NCI-H2081 (cell line): ENCODE measurements at regions not wholly inside any gene's neighbourhood (a gene's known extent, or its start where the extent isn't known, plus 50 kb on each side); places are given as distances from the start of the nearest gene placed in this dataset.
"Not testable (repeated sequence)": the region's sequence is repeated elsewhere in the genome, so short reads cannot be mapped to it uniquely, and the experiment has no call there.

Experiments
- DNase-seq, 2 experiments: peaks; one replicate each; lab custom pipeline; 2025; lab: John Stamatoyannopoulos, UW

- no peak for DNase-seq
Measured at GRCh38 chr1:221025956-221026355, 146.7 kb downstream of the HLX start.

DNA sequence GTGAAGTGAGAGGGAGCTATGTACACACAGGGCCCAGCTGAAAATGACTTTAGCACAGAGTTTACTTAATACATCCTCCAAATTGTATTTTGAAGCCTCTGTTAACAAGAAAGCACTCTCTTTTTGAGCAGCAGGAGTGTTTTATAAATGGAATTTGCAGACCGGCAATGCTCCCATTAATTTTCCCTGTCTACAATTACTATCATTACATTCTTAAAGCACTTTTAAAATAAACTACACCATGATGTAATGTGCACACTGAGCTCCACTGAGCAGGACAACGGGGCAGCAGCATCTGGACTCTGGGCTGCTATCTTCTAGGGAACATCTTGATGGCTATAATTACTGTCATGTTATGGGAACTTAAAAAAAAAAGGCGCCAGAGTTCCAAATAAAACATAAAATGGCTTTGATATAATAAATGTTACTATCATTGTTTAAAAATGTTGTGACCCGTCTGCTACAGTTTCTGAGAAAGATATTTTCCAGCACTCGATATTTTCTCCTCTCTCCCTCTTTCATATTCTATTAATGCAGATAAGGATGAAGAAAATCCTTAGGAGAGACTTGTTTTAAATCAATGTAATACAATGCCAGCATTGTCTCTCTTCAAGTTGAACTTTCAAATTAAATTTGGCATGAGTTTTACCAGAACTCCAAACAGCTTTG, 150.9 kb downstream of the HLX start:
- no peak for DNase-seq

- DNase-seq = no peak
Measured at GRCh38 chr1:221030990-221031389, 151.7 kb downstream of the HLX start.

GRCh38 chr1:221031458-221032203, 152.4 kb downstream of the HLX start:
- DNase-seq = no peak

DNA sequence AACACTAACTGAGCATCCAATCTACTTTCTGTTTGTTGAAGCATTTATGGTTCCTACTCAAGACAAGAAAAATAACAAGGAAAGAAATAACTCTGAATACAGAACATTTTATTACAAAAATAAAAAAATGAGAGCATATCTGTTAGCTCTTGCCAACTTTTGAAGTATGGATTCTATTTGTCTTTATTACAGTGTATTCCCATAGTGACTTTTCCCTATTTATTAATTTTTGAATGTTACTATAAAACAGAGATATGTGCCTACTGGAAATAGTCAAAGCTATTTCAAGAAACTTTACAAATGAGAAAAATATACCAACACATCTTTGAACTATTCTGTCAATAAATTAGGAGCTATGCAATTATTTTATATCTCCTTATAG, 153.0 kb downstream of the HLX start:
- no peak for DNase-seq

DNA sequence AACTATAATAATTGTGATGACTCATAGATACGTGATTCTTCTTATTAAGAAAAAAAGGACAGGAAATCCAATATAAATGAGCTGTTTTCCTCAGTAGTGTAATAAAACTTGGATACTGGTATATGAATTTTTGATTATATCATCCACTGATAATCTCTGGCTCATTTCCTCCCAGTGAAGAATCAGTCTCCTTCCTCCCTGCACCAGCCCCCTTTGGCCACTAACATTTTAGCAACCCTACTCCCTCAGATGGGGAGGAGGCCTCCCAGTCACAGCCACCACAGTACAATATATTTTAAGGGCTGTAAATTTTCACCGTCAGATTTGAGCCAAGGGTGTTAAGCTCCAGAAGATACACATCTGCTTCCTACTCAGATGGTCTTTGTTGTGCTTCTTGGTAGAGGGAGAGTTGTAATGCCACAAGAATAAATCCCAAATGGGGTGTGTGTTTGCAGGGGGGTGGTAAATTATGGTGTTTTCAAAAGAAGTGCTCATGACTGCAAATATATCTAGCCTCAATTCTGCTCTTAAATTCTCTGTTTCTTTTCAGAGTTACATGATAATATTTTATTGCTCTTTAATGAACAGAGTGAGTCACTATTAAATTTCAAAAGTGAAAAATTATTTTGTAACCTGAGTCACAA, 153.5 kb downstream of the HLX start:
- DNase-seq = no peak

DNA sequence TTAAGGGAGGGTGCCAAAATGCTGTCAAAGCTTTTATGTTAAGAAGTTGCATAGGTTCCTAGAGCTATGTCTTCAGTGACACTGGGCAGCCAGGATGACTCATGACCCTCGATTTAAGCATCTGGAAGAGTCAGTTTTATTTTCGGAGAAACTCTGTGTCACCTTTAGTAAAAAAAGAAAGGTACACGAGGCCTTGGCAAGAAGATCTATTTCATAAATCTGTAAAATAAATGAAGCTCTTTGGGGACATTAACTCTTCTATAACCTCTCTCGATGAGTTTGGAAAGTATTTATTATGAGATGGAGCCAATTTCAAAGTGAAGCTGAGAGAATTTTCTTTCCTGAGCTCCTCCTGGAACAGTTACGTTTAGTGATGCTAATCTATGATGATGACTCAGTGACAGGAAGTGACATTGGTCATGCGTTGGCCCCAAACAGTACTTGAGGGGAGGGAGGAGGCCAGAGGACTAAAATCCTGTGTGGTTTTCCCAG, 156.5 kb downstream of the HLX start:
- DNase-seq = no peak

GRCh38 chr1:221039616-221040015, 160.4 kb downstream of the HLX start:
- DNase-seq = no peak

DNA sequence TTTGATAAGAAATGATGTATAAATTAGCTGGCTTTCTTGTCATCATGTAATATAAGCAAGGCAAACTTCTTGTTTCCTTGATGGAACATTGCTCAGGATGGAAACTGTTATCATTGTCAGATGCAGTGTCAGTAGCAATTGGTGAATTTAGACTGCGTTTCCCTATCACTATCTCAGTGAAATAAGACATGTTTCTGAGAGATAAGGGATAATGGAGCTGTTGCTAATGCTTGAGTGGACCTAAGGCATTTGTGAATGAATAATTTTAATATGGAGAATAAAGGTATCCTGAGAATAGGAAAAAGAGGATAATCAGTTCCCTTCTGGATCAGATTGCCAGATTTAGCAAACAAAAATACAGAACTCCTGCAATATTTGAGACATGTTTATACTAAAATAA, 160.9 kb downstream of the HLX start:
- no peak for DNase-seq

- no peak for DNase-seq
Measured at GRCh38 chr1:221040691-221041285, 161.5 kb downstream of the HLX start.

- no peak for DNase-seq
Measured at GRCh38 chr1:221044538-221044937, 165.3 kb downstream of the HLX start.

DNA sequence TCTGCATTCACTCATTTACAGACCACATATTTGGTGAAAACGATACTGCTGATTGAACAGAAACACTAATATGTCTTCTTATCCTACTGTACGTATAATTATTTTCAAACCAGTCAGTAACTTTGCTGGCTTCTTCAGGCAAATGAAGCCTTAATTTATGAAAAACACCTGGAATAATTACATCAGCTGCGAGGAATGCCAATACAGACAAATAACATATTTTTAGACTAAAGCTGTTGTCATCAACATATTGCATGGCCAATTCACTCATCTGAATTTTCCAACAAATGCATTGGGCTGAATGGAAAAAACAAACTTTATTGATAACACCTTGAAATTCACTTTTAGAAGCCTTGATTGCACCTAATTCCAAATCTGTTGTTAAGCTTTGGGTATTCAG, 165.9 kb downstream of the HLX start:
- DNase-seq = no peak

DNA sequence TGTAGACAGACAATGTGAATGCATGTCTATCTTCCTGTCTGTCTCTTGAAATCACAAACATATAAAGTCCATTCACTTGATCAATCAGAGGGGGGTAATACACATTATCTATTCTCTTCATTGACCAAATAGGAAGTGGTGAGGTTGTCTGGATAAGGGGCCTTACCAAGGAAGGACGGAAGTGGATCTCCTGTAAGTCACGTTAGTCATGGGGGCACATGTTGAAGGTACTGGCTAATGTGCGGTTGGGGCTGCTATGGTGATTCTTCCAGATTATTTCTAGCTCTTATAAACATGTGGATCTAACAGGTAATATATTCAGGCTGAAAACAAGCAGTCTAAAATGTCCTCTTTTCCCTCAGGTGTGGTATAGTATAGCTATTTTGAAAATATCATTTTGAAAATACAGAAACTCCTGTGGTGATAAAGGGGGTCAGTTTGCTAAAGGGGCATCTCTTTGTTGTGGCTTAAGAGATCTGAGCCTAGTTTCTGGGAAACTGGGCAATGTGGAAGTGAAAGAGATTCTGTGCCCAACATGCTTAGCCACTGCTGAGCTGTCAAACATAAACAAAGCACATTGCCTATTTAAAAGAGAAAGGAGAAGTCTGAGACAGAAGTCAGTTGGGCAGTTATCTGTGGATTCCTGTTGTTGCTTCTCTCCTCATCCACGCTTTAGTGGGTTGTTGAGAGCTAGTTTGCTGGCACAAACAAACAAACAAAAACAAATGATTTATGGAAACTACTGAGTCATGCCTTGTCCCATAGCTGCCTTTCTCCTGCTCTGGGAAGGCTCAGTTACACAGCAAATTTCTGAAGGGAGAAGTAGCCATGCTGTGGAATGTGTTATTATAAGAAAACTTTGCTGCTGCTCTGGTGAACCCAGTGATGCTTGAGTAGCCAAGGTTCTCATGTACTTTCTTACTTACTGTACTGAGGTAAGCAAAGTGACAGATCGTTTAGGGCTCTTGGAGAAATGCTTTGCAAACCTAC, 166.9 kb downstream of the HLX start:
- DNase-seq = no peak

- DNase-seq = not testable (repeated sequence)
Measured at GRCh38 chr1:221051391-221051790, 172.1 kb downstream of the HLX start.

DNA sequence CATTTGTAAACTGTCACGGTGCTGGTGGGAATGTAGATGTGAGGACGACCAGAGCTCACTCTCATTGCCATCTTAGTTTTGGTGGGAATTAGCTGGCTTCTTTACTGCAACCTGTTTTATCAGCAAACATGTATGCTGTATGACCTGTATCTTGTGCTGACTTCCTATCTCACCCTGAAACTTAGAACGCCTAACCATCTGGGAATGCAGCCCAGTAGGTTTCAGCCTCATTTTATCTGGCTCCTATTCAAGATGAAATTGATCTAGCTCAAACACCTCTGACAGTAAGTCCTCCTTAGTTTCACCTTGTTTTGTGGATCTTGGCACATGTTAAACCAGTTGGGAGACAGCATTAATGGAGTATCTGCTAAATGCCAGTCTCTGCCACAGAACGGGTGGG, 174.6 kb downstream of the HLX start:
- no peak for DNase-seq

- no peak for DNase-seq
Measured at GRCh38 chr1:221059506-221059905, 180.3 kb downstream of the HLX start.

DNA sequence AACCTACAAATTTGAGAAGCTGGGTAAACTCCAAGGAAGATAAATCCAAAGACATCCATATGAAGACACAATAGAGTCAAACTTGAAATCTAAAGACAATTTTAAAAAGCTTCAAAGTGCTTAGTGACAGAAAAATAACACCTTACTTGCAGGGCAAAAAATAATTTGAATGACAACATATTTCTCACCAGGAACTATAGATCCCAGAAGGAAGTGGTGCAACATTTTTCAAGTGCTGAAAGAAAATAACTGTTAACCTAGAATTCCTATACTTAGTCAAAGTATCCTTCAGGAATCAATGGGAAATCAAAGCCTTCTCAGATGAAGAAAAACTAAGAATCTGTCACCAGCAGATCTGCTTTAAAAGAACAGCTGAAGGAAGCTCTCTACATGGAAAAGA, 184.4 kb downstream of the HLX start:
- no peak for DNase-seq

DNA sequence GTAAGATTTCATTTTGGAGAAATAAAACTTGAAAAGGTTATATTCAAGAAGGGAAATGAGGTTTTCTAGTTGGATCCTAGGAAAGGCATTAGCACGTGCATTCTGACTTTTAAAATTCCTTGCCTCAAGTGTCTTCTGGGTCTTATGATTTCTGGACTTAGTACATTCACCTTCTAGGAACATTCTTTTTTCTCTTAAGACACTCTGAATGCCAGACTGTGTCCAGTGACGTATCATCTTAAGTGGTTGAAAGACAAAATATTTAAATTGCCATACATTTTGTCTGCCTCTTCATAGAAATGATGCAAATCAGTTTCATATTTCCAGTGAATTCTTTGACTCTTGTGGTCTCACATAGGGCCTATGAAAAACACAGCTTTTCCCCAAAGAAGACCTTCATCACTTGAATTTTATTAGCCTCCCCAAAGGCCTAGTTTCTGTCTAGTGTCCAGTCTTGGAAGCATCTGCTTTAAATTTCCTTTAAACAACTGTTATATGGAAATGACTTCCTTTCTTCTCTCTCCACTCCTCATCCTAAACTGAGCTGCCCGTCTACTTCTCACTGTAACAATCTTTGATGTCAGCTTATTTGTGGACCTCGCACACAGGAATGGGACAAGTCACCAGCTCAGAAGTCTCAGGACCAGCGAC, 187.2 kb downstream of the HLX start:
- DNase-seq = no peak

GRCh38 chr1:221067721-221068120, 188.5 kb downstream of the HLX start:
- DNase-seq = no peak

DNA sequence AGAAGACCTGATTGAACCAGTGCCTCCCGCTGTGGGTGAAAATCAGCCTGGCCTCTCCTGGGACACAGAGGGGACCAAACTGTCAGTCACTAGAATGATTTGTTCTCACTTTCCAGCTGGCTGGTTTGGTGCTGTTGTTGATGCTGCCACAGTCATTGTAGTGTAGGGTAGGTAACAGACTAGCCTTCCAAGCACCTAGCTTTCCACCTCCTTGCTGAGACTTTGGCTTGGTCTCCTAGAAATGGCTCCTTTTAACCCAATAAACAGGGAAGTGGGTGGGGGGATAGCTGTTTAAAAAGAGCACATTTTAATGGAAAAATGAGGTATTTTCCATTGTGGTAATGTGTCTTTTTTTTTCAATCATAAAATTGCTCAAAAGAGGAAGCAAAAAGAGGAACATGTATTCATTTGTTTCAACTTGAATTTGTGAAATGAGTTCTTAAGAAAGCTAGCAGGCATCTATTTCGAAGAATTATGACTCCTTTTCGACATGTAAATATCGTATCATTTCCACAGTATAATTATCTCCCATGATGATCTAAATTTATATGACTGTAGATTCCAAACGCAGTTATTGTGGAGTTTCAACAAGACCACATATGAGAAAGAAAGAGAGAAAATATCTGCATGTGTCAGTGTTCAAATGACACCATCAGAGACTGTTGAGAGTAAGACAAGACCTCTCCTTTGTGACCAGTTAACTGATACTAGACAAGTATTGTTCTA, 190.1 kb downstream of the HLX start:
- no peak for DNase-seq
